ENCODE measurements at regions not wholly inside any gene's neighbourhood (a gene's known extent, or its start where the extent isn't known, plus 50 kb on each side); places are given as distances from the start of the nearest gene placed in this dataset.

GRCh38 chr2:220419647-220420046 lies 792.2 kb downstream of the SLC4A3 start:
- no peaks in the 10 kb centered on the region for H3K4me1 ChIP-seq (ENCODE audit: insufficient read depth, low read length, severe bottlenecking)
- H3K9me2 ChIP-seq (ENCODE audit: low read depth, low read length): no peaks in the 10 kb centered on the region

GRCh38 chr2:220420820-220421219 lies 793.4 kb downstream of the SLC4A3 start:
- Histone ChIP-seq H3K27ac (ENCODE audit: low read depth, low read length, poor library complexity, severe bottlenecking) (no peak overlapping the region), H3K79me2 (ENCODE audit: insufficient read depth, low read length) (no peaks in the 10 kb centered on the region)

More at GRCh38 chr2:220419647-220420046, 792.2 kb downstream of the SLC4A3 start:
- H3K27me3 ChIP-seq (ENCODE audit: insufficient read depth, low read length): no peaks in the 10 kb centered on the region
- no peaks in the 10 kb centered on the region for H3K79me2 ChIP-seq (ENCODE audit: insufficient read depth, low read length)
- no peaks in the 10 kb centered on the region for H3K9me3 ChIP-seq (ENCODE audit: low read length)
- H3K4me3 ChIP-seq (ENCODE audit: low read depth, low read length, poor library complexity, severe bottlenecking): no peak overlapping the region
- no peak overlapping the region for H2AFZ ChIP-seq (ENCODE audit: low read length)
- H4K20me1 ChIP-seq (ENCODE audit: insufficient read depth, low read length): no peaks in the 10 kb centered on the region
- H3K36me3 ChIP-seq (ENCODE audit: insufficient read depth, low read length): no peaks in the 10 kb centered on the region
- no peak overlapping the region for H3K4me2 ChIP-seq (ENCODE audit: low read length)
- H3F3A ChIP-seq (ENCODE audit: insufficient read depth, low read length): no peaks in the 10 kb centered on the region
- no peak for TF ChIP-seq EZH2 (IDR thresholded peaks at IDR 0.05; ENCODE audit: borderline replicate concordance, low read length)
- no peak for TF ChIP-seq CTCF (IDR thresholded peaks at IDR 0.05; ENCODE audit: low read length)
- H3K9ac ChIP-seq (ENCODE audit: low read length): no peak overlapping the region
- H3K27ac ChIP-seq (ENCODE audit: low read depth, low read length, poor library complexity, severe bottlenecking): no peak overlapping the region

DNA sequence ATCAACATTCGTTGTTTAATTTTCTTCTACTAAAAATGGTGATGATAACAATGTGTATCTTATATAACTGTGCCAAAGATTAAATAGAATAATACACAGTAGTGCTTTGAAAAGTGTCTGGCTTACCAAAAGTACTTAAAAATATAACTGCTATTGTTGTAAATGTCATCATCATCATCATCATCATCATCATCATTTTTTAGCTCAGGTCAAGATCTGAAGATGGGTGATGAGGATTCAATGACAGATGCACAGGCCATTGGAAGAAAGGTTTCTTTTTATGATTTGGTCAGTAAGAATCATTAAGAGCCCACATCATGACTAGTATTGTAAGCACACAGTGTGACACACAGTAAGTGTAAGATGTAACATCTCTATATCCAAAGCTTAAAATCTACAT lies 795.2 kb downstream of the SLC4A3 start:
- Histone ChIP-seq H3K27me3 (ENCODE audit: insufficient read depth, low read length) (no peaks in the 10 kb centered on the region), H4K20me1 (ENCODE audit: insufficient read depth, low read length) (no peaks in the 10 kb centered on the region), H3K79me2 (ENCODE audit: insufficient read depth, low read length) (no peaks in the 10 kb centered on the region), H3K4me3 (ENCODE audit: low read depth, low read length, poor library complexity, severe bottlenecking) (no peak overlapping the region), H3K27ac (ENCODE audit: low read depth, low read length, poor library complexity, severe bottlenecking) (no peak overlapping the region), H3K4me2 (ENCODE audit: low read length) (no peak overlapping the region), H3K9ac (ENCODE audit: low read length) (no peak overlapping the region), H3F3A (ENCODE audit: insufficient read depth, low read length) (no peaks in the 10 kb centered on the region), H2AFZ (ENCODE audit: low read length) (no peak overlapping the region), H3K9me2 (ENCODE audit: low read depth, low read length) (no peaks in the 10 kb centered on the region), H3K36me3 (ENCODE audit: insufficient read depth, low read length) (no peaks in the 10 kb centered on the region), H3K4me1 (ENCODE audit: insufficient read depth, low read length, severe bottlenecking) (no peaks in the 10 kb centered on the region), H3K9me3 (ENCODE audit: low read length) (no peaks in the 10 kb centered on the region)
- TF ChIP-seq CTCF (IDR thresholded peaks at IDR 0.05; ENCODE audit: low read length): no peak
- TF ChIP-seq EZH2 (IDR thresholded peaks at IDR 0.05; ENCODE audit: borderline replicate concordance, low read length): no peak

More at GRCh38 chr2:220420820-220421219, 793.4 kb downstream of the SLC4A3 start:
- Histone ChIP-seq H3K4me1 (ENCODE audit: insufficient read depth, low read length, severe bottlenecking) (no peaks in the 10 kb centered on the region), H3K27me3 (ENCODE audit: insufficient read depth, low read length) (no peaks in the 10 kb centered on the region), H3F3A (ENCODE audit: insufficient read depth, low read length) (no peaks in the 10 kb centered on the region), H3K4me2 (ENCODE audit: low read length) (no peak overlapping the region), H2AFZ (ENCODE audit: low read length) (no peak overlapping the region), H3K9me3 (ENCODE audit: low read length) (no peaks in the 10 kb centered on the region), H3K9ac (ENCODE audit: low read length) (no peak overlapping the region), H3K36me3 (ENCODE audit: insufficient read depth, low read length) (no peaks in the 10 kb centered on the region), H3K9me2 (ENCODE audit: low read depth, low read length) (no peaks in the 10 kb centered on the region), H4K20me1 (ENCODE audit: insufficient read depth, low read length) (no peaks in the 10 kb centered on the region), H3K4me3 (ENCODE audit: low read depth, low read length, poor library complexity, severe bottlenecking) (no peak overlapping the region)
- TF ChIP-seq CTCF (IDR thresholded peaks at IDR 0.05; ENCODE audit: low read length): no peak
- no peak for TF ChIP-seq EZH2 (IDR thresholded peaks at IDR 0.05; ENCODE audit: borderline replicate concordance, low read length)

Measured in OCI-LY1 (cell line).